GM12864 (cell line): ENCODE measurements at regions not wholly inside any gene's neighbourhood (a gene's known extent, or its start where the extent isn't known, plus 50 kb on each side); places are given as distances from the start of the nearest gene placed in this dataset.

ENCODE experiments used
- DNase-seq: peaks from one replicate; pipeline ENCODE4 v3.0.0-alpha.2; 2011; ENCODE audit warnings: low read depth
- H3K4me3 ChIP-seq: 2 replicates; pipeline ENCODE4 v1.5.1; 2011; ENCODE audit warnings: mild to moderate bottlenecking, low read depth, low read length, control low read depth
- TF ChIP-seq, protein P1 (sequence below): IDR thresholded peaks from 2 replicates; pipeline ENCODE4 v1.5.1; 2011; ENCODE audit warnings: low read depth, mild to moderate bottlenecking, moderate library complexity, low read length, control low read depth, inconsistent platforms; ENCODE audit errors: missing control alignments

DNA sequence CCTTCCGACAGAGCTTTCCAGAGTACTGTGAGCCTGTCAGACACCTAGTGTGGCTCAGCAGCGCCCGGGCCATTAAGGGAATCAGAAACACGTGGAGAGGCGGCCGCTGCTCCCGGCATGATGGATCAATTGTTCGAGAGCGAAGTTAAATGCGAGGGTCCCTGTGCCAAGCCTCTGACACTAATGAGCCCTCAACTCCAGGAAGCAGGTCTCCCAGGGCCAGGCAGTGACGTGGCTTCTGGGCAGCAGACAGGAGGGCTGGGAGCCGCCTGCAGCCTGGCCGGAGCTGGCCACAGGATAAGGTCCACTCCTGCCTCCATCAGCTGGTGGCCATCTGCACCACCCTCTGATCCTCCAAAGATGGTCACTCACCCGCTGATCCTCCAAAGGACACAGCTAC, 67.5 kb upstream of the CLDN14 start:
- no peak overlapping the region for H3K4me3 ChIP-seq
- TF ChIP-seq, protein P1, sequence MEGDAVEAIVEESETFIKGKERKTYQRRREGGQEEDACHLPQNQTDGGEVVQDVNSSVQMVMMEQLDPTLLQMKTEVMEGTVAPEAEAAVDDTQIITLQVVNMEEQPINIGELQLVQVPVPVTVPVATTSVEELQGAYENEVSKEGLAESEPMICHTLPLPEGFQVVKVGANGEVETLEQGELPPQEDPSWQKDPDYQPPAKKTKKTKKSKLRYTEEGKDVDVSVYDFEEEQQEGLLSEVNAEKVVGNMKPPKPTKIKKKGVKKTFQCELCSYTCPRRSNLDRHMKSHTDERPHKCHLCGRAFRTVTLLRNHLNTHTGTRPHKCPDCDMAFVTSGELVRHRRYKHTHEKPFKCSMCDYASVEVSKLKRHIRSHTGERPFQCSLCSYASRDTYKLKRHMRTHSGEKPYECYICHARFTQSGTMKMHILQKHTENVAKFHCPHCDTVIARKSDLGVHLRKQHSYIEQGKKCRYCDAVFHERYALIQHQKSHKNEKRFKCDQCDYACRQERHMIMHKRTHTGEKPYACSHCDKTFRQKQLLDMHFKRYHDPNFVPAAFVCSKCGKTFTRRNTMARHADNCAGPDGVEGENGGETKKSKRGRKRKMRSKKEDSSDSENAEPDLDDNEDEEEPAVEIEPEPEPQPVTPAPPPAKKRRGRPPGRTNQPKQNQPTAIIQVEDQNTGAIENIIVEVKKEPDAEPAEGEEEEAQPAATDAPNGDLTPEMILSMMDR, result no peak
- DNase-seq, result no peak

DNA sequence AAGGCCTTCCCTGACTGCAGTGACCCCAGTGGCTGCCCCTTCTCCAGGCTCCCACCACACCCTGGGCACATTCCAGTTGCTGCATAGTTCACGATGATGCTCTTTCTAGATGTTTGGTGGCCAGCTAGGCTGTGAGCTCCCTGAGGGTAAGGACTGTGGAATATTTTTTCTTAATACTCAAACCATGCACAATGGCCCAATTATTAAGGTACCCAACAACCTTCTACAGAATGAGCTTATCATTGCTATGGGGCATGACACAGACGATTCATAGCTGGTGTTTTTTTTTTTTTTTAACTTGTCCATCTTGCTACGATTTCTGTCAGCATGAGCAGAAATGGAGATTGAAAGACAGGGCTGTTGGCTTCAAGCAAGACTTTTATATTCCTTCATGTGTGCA, 68.9 kb upstream of the CLDN14 start:
- DNase-seq, result no peak
- no peak overlapping the region for H3K4me3 ChIP-seq
- TF ChIP-seq, protein P1, result no peak

GRCh38 chr21:36549470-36549869, 69.5 kb upstream of the CLDN14 start:
- no peak for DNase-seq
- H3K4me3 ChIP-seq, result no peak overlapping the region
- TF ChIP-seq, protein P1, result no peak

GRCh38 chr21:36550761-36551160, 70.8 kb upstream of the CLDN14 start:
- DNase-seq, result no peak
- TF ChIP-seq, protein P1, result no peak
- H3K4me3 ChIP-seq, result no peak overlapping the region

DNA sequence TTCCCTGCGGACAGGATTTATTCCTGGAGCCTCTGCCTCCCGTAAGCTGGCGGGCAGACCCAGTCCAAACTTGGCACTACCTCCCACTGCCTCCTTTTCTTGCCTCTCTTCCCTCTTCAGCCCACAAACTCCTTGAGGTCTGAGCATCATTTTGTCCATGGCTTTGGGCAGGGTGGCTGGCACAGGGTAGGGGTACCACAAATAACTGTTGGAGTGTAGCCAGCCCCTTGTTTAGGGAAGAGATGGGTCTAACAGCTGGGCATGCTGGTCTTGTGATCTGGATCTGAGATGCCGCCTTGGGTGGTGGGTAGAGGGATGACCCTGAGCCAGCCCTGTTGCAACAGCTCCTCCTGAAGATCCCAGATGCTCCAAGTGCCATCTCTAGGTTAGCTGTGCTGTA, 71.4 kb upstream of the CLDN14 start:
- no peak overlapping the region for H3K4me3 ChIP-seq
- no peak for DNase-seq
- TF ChIP-seq, protein P1, result no peak

- no peak for DNase-seq
- TF ChIP-seq, protein P1, result no peak
- H3K4me3 ChIP-seq, result no peak overlapping the region
Measured at GRCh38 chr21:36551731-36552433, 72.0 kb upstream of the CLDN14 start.

- TF ChIP-seq, protein P1, result no peak
- DNase-seq, result no peak
- H3K4me3 ChIP-seq, result no peak overlapping the region
Measured at GRCh38 chr21:36552434-36552785, 72.5 kb upstream of the CLDN14 start.
